ENCODE measurements at regions not wholly inside any gene's neighbourhood (a gene's known extent, or its start where the extent isn't known, plus 50 kb on each side); places are given as distances from the start of the nearest gene placed in this dataset.

GRCh38 chr16:7085776-7086175, 246.9 kb upstream of the RBFOX1 start:
- ATAC-seq (no peak), DNase-seq (no peak)
- Histone ChIP-seq H3K36me3 (no peaks in the 10 kb centered on the region), H3K9me3 (no peaks in the 10 kb centered on the region), H3K4me1 (no peaks in the 10 kb centered on the region), H3K27me3 (peaks cover 9 to 25% (median 20%) of the 10 kb centered on the region in 3 donors), H3K27ac (no peak overlapping the region), H3K4me3 (no peak overlapping the region)
- intact Hi-C loops (cut with DNase I; ENCODE audit: low total_unique reads) = no loop called here
- TF ChIP-seq POLR2A (IDR thresholded peaks at IDR 0.05) = no peak
- TF ChIP-seq, protein P1, sequence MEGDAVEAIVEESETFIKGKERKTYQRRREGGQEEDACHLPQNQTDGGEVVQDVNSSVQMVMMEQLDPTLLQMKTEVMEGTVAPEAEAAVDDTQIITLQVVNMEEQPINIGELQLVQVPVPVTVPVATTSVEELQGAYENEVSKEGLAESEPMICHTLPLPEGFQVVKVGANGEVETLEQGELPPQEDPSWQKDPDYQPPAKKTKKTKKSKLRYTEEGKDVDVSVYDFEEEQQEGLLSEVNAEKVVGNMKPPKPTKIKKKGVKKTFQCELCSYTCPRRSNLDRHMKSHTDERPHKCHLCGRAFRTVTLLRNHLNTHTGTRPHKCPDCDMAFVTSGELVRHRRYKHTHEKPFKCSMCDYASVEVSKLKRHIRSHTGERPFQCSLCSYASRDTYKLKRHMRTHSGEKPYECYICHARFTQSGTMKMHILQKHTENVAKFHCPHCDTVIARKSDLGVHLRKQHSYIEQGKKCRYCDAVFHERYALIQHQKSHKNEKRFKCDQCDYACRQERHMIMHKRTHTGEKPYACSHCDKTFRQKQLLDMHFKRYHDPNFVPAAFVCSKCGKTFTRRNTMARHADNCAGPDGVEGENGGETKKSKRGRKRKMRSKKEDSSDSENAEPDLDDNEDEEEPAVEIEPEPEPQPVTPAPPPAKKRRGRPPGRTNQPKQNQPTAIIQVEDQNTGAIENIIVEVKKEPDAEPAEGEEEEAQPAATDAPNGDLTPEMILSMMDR (IDR thresholded peaks at IDR 0.05 in 4 of 5, conservative IDR thresholded peaks at IDR 0.05 in 1 of 5) = no peak
- in situ Hi-C loops (cut with MboI; ENCODE audit: low sequenced_read_pairs in 4 of 4) = no loop called here

GRCh38 chr16:7083096-7083495, 249.5 kb upstream of the RBFOX1 start:
- TF ChIP-seq, protein P1 (IDR thresholded peaks at IDR 0.05 in 4 of 5, conservative IDR thresholded peaks at IDR 0.05 in 1 of 5) = no peak
- TF ChIP-seq POLR2A (IDR thresholded peaks at IDR 0.05) = no peak
- Histone ChIP-seq H3K4me3 (no peak overlapping the region), H3K27ac (no peak overlapping the region), H3K4me1 (no peaks in the 10 kb centered on the region), H3K9me3 (no peaks in the 10 kb centered on the region), H3K27me3 (peaks cover under 1 to 5% (median 4%) of the 10 kb centered on the region in 3 donors), H3K36me3 (no peaks in the 10 kb centered on the region)
- DNase-seq (no peak), ATAC-seq (no peak)
- intact Hi-C loops (cut with DNase I; ENCODE audit: low total_unique reads) = no loop called here
- in situ Hi-C loops (cut with MboI; ENCODE audit: low sequenced_read_pairs in 4 of 4) = no loop called here

DNA sequence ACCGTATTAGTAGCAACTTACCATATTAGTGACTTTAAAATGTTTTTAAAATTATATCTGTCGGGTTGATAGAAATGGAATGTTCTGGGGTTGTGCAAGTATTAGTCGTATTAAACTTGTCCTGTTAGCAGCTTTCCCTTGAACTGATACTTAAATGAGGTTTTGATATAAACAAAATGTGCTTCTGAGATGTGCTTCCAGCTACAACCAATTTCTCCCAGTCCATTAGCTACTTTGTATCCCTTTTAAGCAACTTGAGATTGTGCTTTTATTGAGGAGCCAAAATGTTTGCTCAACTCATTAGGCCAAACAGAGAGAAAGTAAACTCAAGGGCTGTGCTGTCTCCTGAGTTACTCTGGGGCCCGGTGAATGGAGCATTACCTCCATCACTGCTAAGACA, 255.0 kb upstream of the RBFOX1 start:
- no peak for ATAC-seq
- intact Hi-C loops (cut with DNase I; ENCODE audit: low total_unique reads) = no loop called here
- no peaks in the 10 kb centered on the region for H3K27me3 ChIP-seq
- in situ Hi-C loops (cut with MboI; ENCODE audit: low sequenced_read_pairs in 4 of 4) = no loop called here
- H3K9me3 ChIP-seq = no peaks in the 10 kb centered on the region
- no peak overlapping the region for H3K4me3 ChIP-seq
- no peak overlapping the region for H3K27ac ChIP-seq
- TF ChIP-seq, protein P1 (IDR thresholded peaks at IDR 0.05 in 4 of 5, conservative IDR thresholded peaks at IDR 0.05 in 1 of 5) = no peak
- TF ChIP-seq POLR2A (IDR thresholded peaks at IDR 0.05) = no peak
- no peak for DNase-seq
- H3K4me1 ChIP-seq = no peaks in the 10 kb centered on the region
- H3K36me3 ChIP-seq = no peaks in the 10 kb centered on the region

DNA sequence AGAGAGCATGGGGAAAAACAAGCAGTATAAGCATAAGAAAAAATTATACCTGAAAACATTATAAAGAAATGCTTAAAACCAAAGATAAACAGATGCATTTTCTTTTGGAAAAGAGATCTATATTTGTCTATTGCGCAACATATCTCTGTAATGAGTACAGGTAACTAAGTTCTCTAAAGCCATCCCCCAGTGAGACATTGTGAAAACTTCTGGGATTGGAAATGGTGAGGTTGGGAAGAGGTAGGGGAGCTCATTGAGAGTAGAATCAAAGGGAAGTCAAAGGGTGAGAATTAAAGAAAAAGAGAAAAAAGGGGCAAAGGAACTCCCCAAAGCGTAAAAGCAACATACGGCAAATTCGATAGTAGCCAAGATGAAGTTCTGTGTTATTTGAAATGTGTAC, 257.9 kb upstream of the RBFOX1 start:
- Histone ChIP-seq H3K9me3 (no peaks in the 10 kb centered on the region), H3K27me3 (no peaks in the 10 kb centered on the region), H3K4me3 (no peak overlapping the region), H3K36me3 (no peaks in the 10 kb centered on the region), H3K27ac (no peak overlapping the region), H3K4me1 (no peaks in the 10 kb centered on the region)
- TF ChIP-seq, protein P1 (IDR thresholded peaks at IDR 0.05 in 4 of 5, conservative IDR thresholded peaks at IDR 0.05 in 1 of 5) = no peak
- no peak for TF ChIP-seq POLR2A (IDR thresholded peaks at IDR 0.05)
- intact Hi-C loops (cut with DNase I; ENCODE audit: low total_unique reads) = no loop called here
- ATAC-seq = no peak
- no peak for DNase-seq
- in situ Hi-C loops (cut with MboI; ENCODE audit: low sequenced_read_pairs in 4 of 4) = no loop called here

DNA sequence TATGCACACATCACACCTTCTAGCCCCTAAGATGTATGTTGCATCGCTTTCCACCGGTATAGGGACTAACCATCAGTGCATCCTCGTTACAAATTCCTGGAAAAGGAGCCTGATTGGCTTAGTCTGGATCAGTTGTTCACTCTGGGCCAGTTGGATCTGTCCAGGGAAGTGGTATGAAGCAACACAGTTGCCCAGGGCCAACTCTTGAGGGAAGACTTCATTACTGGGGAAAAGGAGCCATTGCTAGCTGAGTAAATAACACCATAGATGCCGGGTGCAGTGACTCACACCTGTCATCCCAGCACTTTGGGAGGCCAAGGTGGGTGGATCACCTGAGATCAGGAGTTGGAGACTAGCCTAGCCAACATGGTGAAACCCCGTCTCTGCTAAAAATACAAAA, 275.2 kb upstream of the RBFOX1 start:
- Histone ChIP-seq H3K36me3 (no peaks in the 10 kb centered on the region), H3K27ac (no peak overlapping the region), H3K9me3 (no peaks in the 10 kb centered on the region), H3K4me3 (no peak overlapping the region), H3K27me3 (no peaks in the 10 kb centered on the region), H3K4me1 (no peaks in the 10 kb centered on the region)
- in situ Hi-C loops (cut with MboI; ENCODE audit: low sequenced_read_pairs in 4 of 4) (no loop called here), intact Hi-C loops (cut with DNase I; ENCODE audit: low total_unique reads) (no loop called here)
- no peak for TF ChIP-seq POLR2A (IDR thresholded peaks at IDR 0.05)
- TF ChIP-seq, protein P1 (IDR thresholded peaks at IDR 0.05 in 4 of 5, conservative IDR thresholded peaks at IDR 0.05 in 1 of 5) = no peak
- ATAC-seq = no peak
- DNase-seq = no peak
